SK-N-SH (cell line): ENCODE measurements at regions not wholly inside any gene's neighbourhood (a gene's known extent, or its start where the extent isn't known, plus 50 kb on each side); places are given as distances from the start of the nearest gene placed in this dataset.

Source experiments
- CTCF ChIA-PET: fragments of 300-600, 350-600 bp; formaldehyde crosslinking; extraction: SDS; loops from one replicate; lab custom pipeline; 2021; lab: Yijun Ruan, JAX
- POLR2A ChIA-PET: fragments of 350-600 bp; sonication (Branson Sonifier 250); formaldehyde crosslinking; extraction: SDS; loops from one replicate; lab custom pipeline; 2020; ENCODE audit warnings: antibody characterized with exemption, inconsistent platforms; lab: Yijun Ruan, JAX
- DNase-seq: peaks from one replicate; pipeline ENCODE4 v3.0.0; 2012
- H2AFZ ChIP-seq: fragments of 200-600 bp; sonication (generic); 2 replicates; pipeline ENCODE4 v1.8.1; 2016; ENCODE audit warnings: antibody characterized with exemption, mild to moderate bottlenecking, low read depth
- H3F3A ChIP-seq: fragments of 200-600 bp; sonication (generic); replicated peaks from 2 replicates; pipeline ENCODE3; 2016; ENCODE audit warnings: antibody characterized with exemption, mild to moderate bottlenecking; ENCODE audit not compliant: insufficient read depth
- H3K27ac ChIP-seq, 2 experiments: fragments of 200-500 bp in 1 of 2; fragments of 200-600 bp in 1 of 2; sonication (Bioruptor generic) in 1 of 2; sonication (generic), shearing (Covaris generic) in 1 of 2; 2 replicates each; pipeline versions ENCODE4 v1.5.1 to v1.6.1; 2014 to 2016; ENCODE audit warnings: low read depth in 2 of 2, inconsistent platforms in 1 of 2, low read length in 1 of 2, mild to moderate bottlenecking in 1 of 2, mixed read lengths in 1 of 2
- H3K27me3 ChIP-seq: fragments of 200-600 bp; sonication (generic), shearing (Covaris generic); 2 replicates; pipeline ENCODE4 v1.6.1; 2016; ENCODE audit warnings: mixed run types; ENCODE audit not compliant: insufficient read depth
- H3K36me3 ChIP-seq, 2 experiments: fragments of 200-500 bp in 1 of 2; fragments of 200-600 bp in 1 of 2; sonication (Bioruptor generic) in 1 of 2; sonication (generic) in 1 of 2; replicated peaks in 1 of 2; 2 replicates each; pipeline versions ENCODE3 to v1.5.1; 2014 to 2016; ENCODE audit warnings: low read length in 1 of 2, mild to moderate bottlenecking in 1 of 2; ENCODE audit not compliant: insufficient read depth in 2 of 2, control insufficient read depth in 1 of 2
- H3K4me1 ChIP-seq, 2 experiments: fragments of 200-500 bp in 1 of 2; fragments of 200-600 bp in 1 of 2; sonication (Bioruptor generic) in 1 of 2; sonication (generic), shearing (Covaris generic) in 1 of 2; 2 replicates each; pipeline versions ENCODE4 v1.5.1 to v1.6.1; 2014 to 2016; ENCODE audit warnings: low read depth in 1 of 2, low read length in 1 of 2, mixed run types in 1 of 2; ENCODE audit not compliant: insufficient read depth in 2 of 2, control insufficient read depth in 1 of 2
- H3K4me2 ChIP-seq: fragments of 200-600 bp; sonication (generic), shearing (Covaris generic); 2 replicates; pipeline ENCODE4 v1.6.1; 2017; ENCODE audit warnings: mixed run types
- H3K4me3 ChIP-seq, 2 experiments: fragments of 200-500 bp in 1 of 2; fragments of 200-600 bp in 1 of 2; sonication (Bioruptor generic) in 1 of 2; sonication (generic), shearing (Covaris generic) in 1 of 2; 2 replicates each; pipeline versions ENCODE4 v1.5.1 to v1.8.1; 2014 to 2016; ENCODE audit warnings: low read depth in 2 of 2, inconsistent platforms in 1 of 2, low read length in 1 of 2, mild to moderate bottlenecking in 1 of 2, mixed read lengths in 1 of 2, moderate library complexity in 1 of 2
- H3K79me2 ChIP-seq: fragments of 200-600 bp; sonication (generic); 2 replicates; pipeline ENCODE4 v1.8.1; 2017; ENCODE audit warnings: mild to moderate bottlenecking; ENCODE audit not compliant: insufficient read depth
- H3K9ac ChIP-seq: fragments of 200-600 bp; sonication (generic); 2 replicates; pipeline ENCODE4 v1.6.1; 2017; ENCODE audit warnings: mixed run types
- H3K9me2 ChIP-seq: fragments of 200-600 bp; sonication (generic); 2 replicates; pipeline ENCODE4 v1.6.1; 2017; ENCODE audit warnings: mixed run types
- H3K9me3 ChIP-seq: fragments of 200-600 bp; sonication (generic); 2 replicates; pipeline ENCODE4 v1.6.1; 2017; ENCODE audit warnings: mixed run types, mild to moderate bottlenecking, moderate library complexity
- H4K20me1 ChIP-seq: fragments of 200-600 bp; sonication (generic); 2 replicates; pipeline ENCODE4 v1.6.1; 2017; ENCODE audit warnings: mild to moderate bottlenecking, mixed run types; ENCODE audit not compliant: insufficient read depth
- CTCF ChIP-seq: fragments of 200-600 bp; sonication (generic); IDR thresholded peaks from 2 replicates; pipeline ENCODE4 v1.6.1; 2017; ENCODE audit warnings: antibody characterized with exemption, mild to moderate bottlenecking, moderate library complexity
- EP300 ChIP-seq, 2 experiments: IDR thresholded peaks; 2 replicates each; pipeline versions ENCODE4 v1.4.0 to v1.6.1; 2012; ENCODE audit warnings: borderline replicate concordance in 1 of 2, low read depth in 1 of 2, low read length in 1 of 2
- FOSL2 ChIP-seq: IDR thresholded peaks from 2 replicates; pipeline ENCODE4 v1.4.0; 2012; ENCODE audit warnings: low read depth, mild to moderate bottlenecking, moderate library complexity, borderline replicate concordance
- FOXM1 ChIP-seq: IDR thresholded peaks from 2 replicates; pipeline ENCODE4 v1.4.0; 2012; ENCODE audit warnings: low read depth, mild to moderate bottlenecking
- GABPA ChIP-seq: IDR thresholded peaks from 2 replicates; pipeline ENCODE4 v1.4.0; 2012; ENCODE audit warnings: low read depth, mild to moderate bottlenecking
- GATA2 ChIP-seq: sonication (generic); formaldehyde crosslinking; IDR thresholded peaks from 2 replicates; pipeline ENCODE4 v1.5.0; 2020; ENCODE audit warnings: mild to moderate bottlenecking, missing genetic modification reagents
- IRF3 ChIP-seq: fragments of 150-350 bp; IDR thresholded peaks from 2 replicates; pipeline ENCODE4 v1.6.1; 2016; ENCODE audit warnings: mild to moderate bottlenecking, low read depth, low read length
- MXI1 ChIP-seq: IDR thresholded peaks from 2 replicates; pipeline ENCODE4 v1.6.1; 2012; ENCODE audit warnings: mild to moderate bottlenecking, low read depth, low read length, improper control_type of control experiment
- NFIC ChIP-seq: IDR thresholded peaks from 2 replicates; pipeline ENCODE4 v1.4.0; 2012; ENCODE audit warnings: borderline replicate concordance
- RAD21 ChIP-seq: IDR thresholded peaks from 2 replicates; pipeline ENCODE4 v1.6.1; 2012; ENCODE audit warnings: mild to moderate bottlenecking, low read length
- RCOR1 ChIP-seq: fragments of 150-350 bp; IDR thresholded peaks from 2 replicates; pipeline ENCODE4 v1.6.1; 2017; ENCODE audit warnings: antibody characterized with exemption, low read length
- REST ChIP-seq: IDR thresholded peaks from 2 replicates; pipeline ENCODE4 v1.6.1; 2012; ENCODE audit warnings: mild to moderate bottlenecking, low read depth, low read length, moderate library complexity
- RFX5 ChIP-seq: IDR thresholded peaks from 2 replicates; pipeline ENCODE4 v1.6.1; 2012; ENCODE audit warnings: mild to moderate bottlenecking, improper control_type of control experiment, low read length
- TCF12 ChIP-seq: IDR thresholded peaks from 2 replicates; pipeline ENCODE4 v1.4.0; 2012
- YY1 ChIP-seq: IDR thresholded peaks from 2 replicates; pipeline ENCODE4 v1.4.0; 2012; ENCODE audit warnings: low read depth, mild to moderate bottlenecking
- WGBS: methylation state at CpG from one replicate; pipeline ENCODE4 v1.1.6; 2017; ENCODE audit warnings: low lambda C conversion rate; 5-methylcytosine and 5-hydroxymethylcytosine counted together

GRCh38 chr6:91669154-91669870, 1082.4 kb upstream of the MAP3K7 start:
- no peaks in the 10 kb centered on the region for H3K9me2 ChIP-seq
- H3K4me3 ChIP-seq: no peak overlapping the region
- no peaks in the 10 kb centered on the region for H3K4me1 ChIP-seq
- no peak overlapping the region for H3K9ac ChIP-seq
- no peak overlapping the region for H3K27ac ChIP-seq
- H3K36me3 ChIP-seq: no peaks in the 10 kb centered on the region
- H2AFZ ChIP-seq: no peak overlapping the region
- DNase-seq: no peak
- H3K9me3 ChIP-seq: no peaks in the 10 kb centered on the region
- CTCF ChIA-PET: no interaction called here
- no peak overlapping the region for H3K4me2 ChIP-seq
- H3K27me3 ChIP-seq: no peaks in the 10 kb centered on the region
- H3K79me2 ChIP-seq: no peaks in the 10 kb centered on the region
- H4K20me1 ChIP-seq: no peaks in the 10 kb centered on the region
- POLR2A ChIA-PET: no interaction called here
- TF ChIP-seq NFIC (no peak), RFX5 (no peak), RAD21 (no peak), TCF12 (no peak), IRF3 (no peak), CTCF (no peak), FOSL2 (no peak), RCOR1 (no peak), FOXM1 (no peak), GATA2 (no peak)
- WGBS: 18% methylated on average over 9 of the region's 9 CpGs
- no peaks in the 10 kb centered on the region for H3F3A ChIP-seq

GRCh38 chr6:91667596-91667995, 1080.7 kb upstream of the MAP3K7 start:
- H3K4me3 ChIP-seq: no peak overlapping the region
- H3K4me1 ChIP-seq: no peaks in the 10 kb centered on the region
- H3K27ac ChIP-seq: no peak overlapping the region
- no peak for DNase-seq
- H3K9ac ChIP-seq: no peak overlapping the region
- no peaks in the 10 kb centered on the region for H3K9me3 ChIP-seq
- H3K27me3 ChIP-seq: no peaks in the 10 kb centered on the region
- H3K36me3 ChIP-seq: no peaks in the 10 kb centered on the region
- H3F3A ChIP-seq: no peaks in the 10 kb centered on the region
- WGBS: 26% methylated on average over 4 of the region's 4 CpGs
- no peaks in the 10 kb centered on the region for H4K20me1 ChIP-seq
- H3K4me2 ChIP-seq: no peak overlapping the region
- H3K9me2 ChIP-seq: no peaks in the 10 kb centered on the region
- POLR2A ChIA-PET: no interaction called here
- CTCF ChIA-PET: no interaction called here
- no peak for TF ChIP-seq GABPA
- TF ChIP-seq CTCF: no peak
- TF ChIP-seq YY1: no peak
- TF ChIP-seq RAD21: no peak
- TF ChIP-seq EP300 (IDR thresholded peaks at IDR 0.05; ENCODE audit: borderline replicate concordance in 1 of 2, low read depth in 1 of 2, low read length in 1 of 2): no peak
- TF ChIP-seq IRF3: no peak
- TF ChIP-seq REST: no peak
- no peak for TF ChIP-seq MXI1
- H2AFZ ChIP-seq: no peak overlapping the region
- no peaks in the 10 kb centered on the region for H3K79me2 ChIP-seq
